Retina (tissue), 1 donor: ENCODE measurements at regions not wholly inside any gene's neighbourhood (a gene's known extent, or its start where the extent isn't known, plus 50 kb on each side); places are given as distances from the start of the nearest gene placed in this dataset.

ENCODE experiments used
- DNase-seq: peaks from one replicate; pipeline ENCODE4 v3.0.0-alpha.2; 2016

GRCh38 chr18:37985126-37985525 is 419.5 kb upstream of the CELF4 start:
- peak; percentile 26 for DNase-seq

GRCh38 chr18:37980556-37980955 is 415.0 kb upstream of the CELF4 start:
- no peak for DNase-seq

- no peak for DNase-seq
Measured at GRCh38 chr18:37975446-37975845, 409.8 kb upstream of the CELF4 start.

GRCh38 chr18:37967261-37967660 is 401.7 kb upstream of the CELF4 start:
- DNase-seq = no peak

- DNase-seq = no peak
Measured at GRCh38 chr18:37965572-37965970, 400.0 kb upstream of the CELF4 start.

- no peak for DNase-seq
Measured at GRCh38 chr18:37964885-37965571, 399.4 kb upstream of the CELF4 start.

GRCh38 chr18:37963837-37964236 is 398.2 kb upstream of the CELF4 start:
- DNase-seq = no peak

- no peak for DNase-seq
Measured at GRCh38 chr18:37962316-37962966, 396.8 kb upstream of the CELF4 start.

- no peak for DNase-seq
Measured at GRCh38 chr18:37958499-37958898, 392.9 kb upstream of the CELF4 start.

- DNase-seq = no peak
Measured at GRCh38 chr18:37956902-37957301, 391.3 kb upstream of the CELF4 start.

GRCh38 chr18:37956020-37956419 is 390.4 kb upstream of the CELF4 start:
- DNase-seq = no peak

GRCh38 chr18:37955201-37955600 is 389.6 kb upstream of the CELF4 start:
- no peak for DNase-seq

GRCh38 chr18:37953876-37954275 is 388.3 kb upstream of the CELF4 start:
- no peak for DNase-seq

- no peak for DNase-seq
Measured at GRCh38 chr18:37948471-37948870, 382.9 kb upstream of the CELF4 start.

- DNase-seq = no peak
Measured at GRCh38 chr18:37946324-37946723, 380.7 kb upstream of the CELF4 start.

- DNase-seq = no peak
Measured at GRCh38 chr18:37944700-37945270, 379.2 kb upstream of the CELF4 start.

GRCh38 chr18:37937287-37937686 is 371.7 kb upstream of the CELF4 start:
- no peak for DNase-seq

GRCh38 chr18:37935086-37935485 is 369.5 kb upstream of the CELF4 start:
- DNase-seq = no peak

- no peak for DNase-seq
Measured at GRCh38 chr18:37930640-37931039, 365.0 kb upstream of the CELF4 start.

- no peak for DNase-seq
Measured at GRCh38 chr18:37922162-37922561, 356.6 kb upstream of the CELF4 start.

GRCh38 chr18:37920865-37921264 is 355.3 kb upstream of the CELF4 start:
- no peak for DNase-seq

GRCh38 chr18:37913051-37913450 is 347.5 kb upstream of the CELF4 start:
- no peak for DNase-seq

- no peak for DNase-seq
Measured at GRCh38 chr18:37902344-37902743, 336.7 kb upstream of the CELF4 start.

GRCh38 chr18:37900326-37900725 is 334.7 kb upstream of the CELF4 start:
- no peak for DNase-seq

- DNase-seq = no peak
Measured at GRCh38 chr18:37889963-37890362, 324.4 kb upstream of the CELF4 start.
